Suppressor macrophage treated with lipopolysaccharide for 4 hours (primary cell): ENCODE measurements at regions not wholly inside any gene's neighbourhood (a gene's known extent, or its start where the extent isn't known, plus 50 kb on each side); places are given as distances from the start of the nearest gene placed in this dataset.
A peak's percentile ranks its signal among the peaks of the same experiment; 100 is the strongest.

ENCODE experiments used
- DNase-seq: peaks from one replicate; pipeline ENCODE4 v3.0.0-alpha.2; 2020

GRCh38 chr2:156647377-156648010, 211.3 kb downstream of the GPD2 start:
- no peak for DNase-seq

DNA sequence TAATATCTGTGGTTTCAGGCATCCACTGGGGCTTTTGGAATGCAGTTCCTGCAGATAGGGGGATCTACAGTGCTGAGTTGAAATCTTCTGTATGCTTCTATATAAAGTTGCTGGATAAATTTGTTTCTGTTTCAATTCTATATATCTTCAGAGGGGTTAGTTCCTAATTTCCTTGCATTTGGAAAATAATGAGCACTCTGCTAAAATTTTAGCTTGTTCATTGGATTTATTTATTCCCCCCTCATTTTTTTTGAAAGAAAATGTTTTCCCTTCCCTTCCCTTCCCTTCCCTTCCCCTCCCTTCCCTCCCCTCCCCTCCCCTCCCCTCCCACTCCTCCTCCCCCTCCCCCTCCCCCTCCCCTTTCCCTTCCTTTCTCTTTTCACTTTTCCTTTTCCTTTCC, 212.3 kb downstream of the GPD2 start:
- DNase-seq: no peak

DNA sequence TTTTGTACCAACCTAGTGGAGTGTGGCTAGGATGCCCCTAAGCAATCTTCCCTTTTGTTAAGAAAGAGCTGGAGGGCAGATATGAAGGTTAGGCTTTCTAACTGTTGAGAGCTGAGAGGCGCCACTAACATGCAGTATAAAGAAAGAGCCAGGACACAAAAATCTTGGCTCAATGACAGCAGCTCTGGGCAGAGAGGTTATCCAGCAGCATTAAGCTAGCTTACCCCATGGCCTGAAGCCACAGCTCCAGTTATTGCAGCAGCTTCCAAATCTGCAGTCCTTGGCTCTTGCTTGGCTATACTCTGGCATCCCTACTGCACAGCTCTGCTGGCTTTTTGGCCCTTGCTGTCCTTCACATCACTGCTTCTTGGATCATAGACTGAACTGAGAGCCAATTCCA, 213.4 kb downstream of the GPD2 start:
- DNase-seq: no peak

GRCh38 chr2:156652691-156653090, 216.5 kb downstream of the GPD2 start:
- no peak for DNase-seq

DNA sequence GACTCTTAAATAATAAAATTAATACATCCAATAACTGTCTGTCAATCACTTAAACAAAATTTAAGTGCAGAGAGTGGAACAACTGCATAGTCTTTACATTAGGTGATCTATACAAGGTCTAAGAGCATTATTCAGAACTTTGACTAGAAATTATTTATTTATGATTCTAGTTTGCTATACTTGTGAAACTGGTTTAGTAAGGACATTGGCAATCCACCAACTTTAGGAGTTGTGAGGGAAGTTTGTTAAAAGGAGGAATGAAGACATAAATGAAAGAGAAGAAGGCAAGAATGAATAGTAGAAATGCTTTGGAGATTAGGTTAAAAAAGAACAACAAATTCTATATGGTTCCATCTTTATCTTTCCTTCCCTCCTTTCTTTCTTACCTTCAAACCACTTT, 217.5 kb downstream of the GPD2 start:
- no peak for DNase-seq

DNA sequence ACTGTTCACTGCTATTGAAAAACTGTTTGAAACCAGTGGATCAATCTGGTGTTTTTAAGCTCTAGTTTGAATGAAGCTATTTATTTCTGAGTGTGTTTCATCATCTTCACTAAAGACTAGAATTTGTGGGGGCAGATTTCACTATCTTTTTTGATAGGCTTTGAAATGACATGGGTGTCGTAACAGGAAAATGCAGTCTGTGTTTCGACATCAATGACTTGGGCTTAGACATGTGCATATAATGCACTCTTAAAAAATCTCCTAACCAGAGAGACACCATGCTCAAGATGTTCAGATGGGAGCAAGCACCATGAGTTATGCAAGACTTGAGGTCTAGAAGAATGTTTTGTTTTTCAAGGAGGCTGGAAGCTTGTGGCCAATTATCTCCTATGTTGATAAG, 221.6 kb downstream of the GPD2 start:
- DNase-seq: peak; percentile 29

GRCh38 chr2:156659694-156660093, 223.5 kb downstream of the GPD2 start:
- no peak for DNase-seq

GRCh38 chr2:156663757-156664409, 227.7 kb downstream of the GPD2 start:
- no peak for DNase-seq

DNA sequence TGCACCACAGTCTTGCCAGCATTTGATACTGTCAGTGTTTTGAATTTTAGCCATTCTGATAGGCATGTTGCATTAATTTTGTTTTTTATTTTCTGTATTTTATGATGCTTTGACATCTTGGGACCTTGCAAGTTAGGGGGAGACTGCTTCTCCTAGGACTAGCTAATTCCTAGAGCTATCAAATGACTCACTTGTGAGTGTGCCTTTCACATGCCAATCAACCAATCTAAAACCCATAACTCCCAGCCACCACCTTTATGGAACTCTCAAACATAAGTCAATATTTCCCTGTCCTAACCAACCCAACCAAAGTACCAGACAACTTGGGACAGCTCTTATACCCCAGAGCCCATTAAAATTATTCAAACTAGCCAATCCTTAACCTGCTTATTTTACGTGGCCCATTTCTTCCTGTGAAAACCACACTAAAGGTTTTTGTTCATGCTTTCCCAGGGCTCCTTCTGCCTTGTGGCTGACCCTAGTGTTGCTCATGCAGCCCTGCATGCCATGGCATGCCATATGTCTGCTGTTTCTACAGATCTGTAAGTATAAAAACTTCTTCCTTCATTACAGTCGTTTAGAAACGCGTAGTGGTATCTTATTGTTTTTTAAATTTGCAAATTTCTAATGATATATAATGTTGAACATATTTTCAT, 230.1 kb downstream of the GPD2 start:
- DNase-seq: no peak

DNA sequence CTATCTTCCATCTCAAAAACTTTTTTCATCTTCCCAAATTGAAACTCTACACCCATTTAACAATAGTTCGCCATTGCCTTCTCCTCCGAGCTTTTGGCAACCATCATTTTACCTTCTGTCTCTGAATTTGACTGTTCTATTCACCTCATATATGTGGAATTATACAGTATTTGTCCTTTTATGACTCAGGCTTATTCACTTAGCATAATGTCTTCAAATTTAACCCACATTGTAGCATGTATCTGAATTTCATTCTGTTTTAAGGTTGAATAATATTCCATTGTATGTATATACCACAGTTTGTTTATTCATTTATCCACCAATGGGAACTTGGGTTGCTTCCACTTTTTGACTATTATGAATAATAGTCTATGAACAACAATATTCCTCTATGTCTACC, 233.9 kb downstream of the GPD2 start:
- DNase-seq: no peak

DNA sequence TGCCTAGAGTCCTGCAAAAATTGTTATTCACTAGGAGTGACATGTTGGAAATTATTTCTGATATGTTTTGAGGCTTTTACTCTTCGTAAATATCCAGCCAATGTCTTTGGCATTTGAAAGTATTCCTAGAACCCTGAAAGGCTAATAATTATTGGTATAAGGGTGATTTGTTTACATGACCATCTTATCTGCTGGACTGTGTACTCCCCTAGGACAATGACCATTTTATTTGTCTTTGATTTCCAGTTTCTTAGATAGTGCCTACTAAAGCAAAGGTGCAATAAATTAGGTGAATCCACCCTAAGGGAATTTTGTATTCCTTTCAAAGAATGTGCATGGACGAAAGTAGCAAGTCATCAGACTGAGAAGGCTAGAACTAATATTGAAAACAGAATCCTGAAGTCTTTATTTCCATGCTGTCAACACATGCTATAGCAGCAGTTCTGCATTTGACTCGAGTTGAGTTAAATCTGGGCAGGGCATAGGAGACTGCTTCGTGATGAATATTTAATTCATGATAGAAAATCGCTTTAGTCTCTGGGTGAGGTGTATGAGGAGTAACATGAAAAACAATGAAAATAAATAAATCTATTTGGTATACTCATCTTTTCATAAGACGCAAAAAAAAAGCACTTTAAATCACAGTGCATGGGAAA, 235.7 kb downstream of the GPD2 start:
- no peak for DNase-seq

DNA sequence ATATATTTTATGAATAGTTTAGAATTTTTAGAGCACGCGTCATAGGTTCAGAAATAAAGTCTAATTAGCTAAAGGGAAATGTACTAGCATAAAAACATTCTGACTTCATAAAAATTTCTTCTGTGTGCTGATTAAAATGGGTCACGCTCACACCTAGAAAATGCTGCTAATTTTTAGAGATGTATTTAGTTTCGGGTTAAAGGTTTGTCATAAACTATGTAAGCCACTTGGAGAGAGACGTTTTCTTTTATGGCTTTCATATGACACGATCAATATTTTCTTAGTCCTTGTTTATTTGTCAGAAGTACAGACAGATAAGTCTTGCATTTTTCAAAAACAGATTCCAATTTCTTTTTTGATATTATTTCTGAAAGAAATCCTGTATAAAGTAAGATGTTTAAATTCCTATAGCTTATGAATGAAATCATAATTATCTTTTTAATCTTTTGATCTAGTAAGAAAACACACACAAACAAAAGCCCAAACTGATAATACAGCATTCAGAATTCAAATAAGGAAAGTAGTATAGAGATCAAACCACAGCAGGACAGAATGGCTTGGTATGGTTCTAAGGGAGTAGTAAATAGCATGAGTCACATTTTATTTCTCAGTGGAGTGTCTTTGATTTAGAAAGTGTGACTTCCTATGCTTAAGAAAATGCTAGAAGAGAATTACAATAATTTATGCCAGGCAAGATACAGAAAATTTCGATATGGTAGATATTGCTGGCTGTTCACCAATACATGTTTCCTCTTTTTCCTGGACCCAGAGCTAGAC, 236.6 kb downstream of the GPD2 start:
- no peak for DNase-seq

DNA sequence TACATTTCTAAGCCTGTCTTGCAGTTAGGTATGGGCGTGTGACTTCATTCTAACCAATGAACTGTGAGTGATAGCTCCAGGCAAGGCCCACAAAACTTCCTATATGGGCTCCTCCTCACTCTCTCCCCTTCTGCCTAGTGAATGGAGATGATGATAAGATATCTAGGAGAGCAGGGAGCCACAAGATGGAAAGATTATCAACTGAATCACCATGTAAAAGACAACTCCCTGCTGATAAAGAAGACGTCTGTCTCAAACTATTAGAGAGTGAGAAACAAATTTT, 237.1 kb downstream of the GPD2 start:
- DNase-seq: no peak

GRCh38 chr2:156673981-156674380, 237.8 kb downstream of the GPD2 start:
- DNase-seq: no peak

- DNase-seq: no peak
These were observed 239.7 kb downstream of the GPD2 start for GRCh38 chr2:156675896-156676295.

- DNase-seq: no peak
These were observed 243.6 kb downstream of the GPD2 start for GRCh38 chr2:156679820-156680219.

- no peak for DNase-seq
These were observed 244.1 kb downstream of the GPD2 start for GRCh38 chr2:156680266-156680665.

- DNase-seq: no peak
These were observed 250.9 kb downstream of the GPD2 start for GRCh38 chr2:156687126-156687525.

GRCh38 chr2:156687715-156688114, 251.5 kb downstream of the GPD2 start:
- no peak for DNase-seq

- no peak for DNase-seq
These were observed 253.8 kb downstream of the GPD2 start for GRCh38 chr2:156689939-156690338.

DNA sequence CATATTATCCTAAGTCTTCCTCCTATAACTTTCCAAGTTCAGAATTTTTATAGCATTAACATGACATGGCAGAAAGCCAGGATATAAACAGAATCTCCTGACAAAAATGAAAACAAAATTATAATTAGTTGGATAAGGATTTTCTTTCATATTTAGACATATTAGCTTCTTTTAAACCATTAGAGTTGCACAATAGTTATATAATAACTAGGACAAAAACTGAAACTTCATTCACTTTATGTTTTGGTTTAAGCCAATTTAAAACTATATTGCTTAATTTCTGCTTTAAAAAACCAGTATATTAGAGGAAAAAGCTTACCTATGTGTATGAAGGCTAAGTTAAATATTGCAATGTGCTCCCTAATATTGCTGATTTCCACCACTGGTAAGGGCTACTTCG, 254.8 kb downstream of the GPD2 start:
- DNase-seq: no peak

GRCh38 chr2:156695020-156695419, 258.8 kb downstream of the GPD2 start:
- DNase-seq: no peak

DNA sequence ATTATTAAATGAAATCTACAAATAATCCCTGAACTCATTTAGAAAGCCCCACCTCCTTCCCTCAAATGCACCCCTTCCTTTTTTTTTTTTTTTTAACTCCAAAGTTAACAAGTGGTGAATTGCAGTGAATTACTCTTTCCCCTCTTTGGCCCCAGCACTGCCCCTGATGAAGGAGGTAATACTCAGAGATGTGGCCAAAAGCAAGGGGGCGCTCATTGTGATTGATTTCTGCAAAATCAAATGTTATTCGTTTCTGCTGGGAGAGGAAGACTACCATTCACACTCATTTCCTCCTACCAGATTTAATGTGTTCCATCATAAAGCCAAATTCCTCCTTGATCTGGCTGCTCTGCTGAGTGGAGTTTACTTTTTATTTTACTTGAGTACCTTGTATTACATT, 259.4 kb downstream of the GPD2 start:
- DNase-seq: no peak

DNA sequence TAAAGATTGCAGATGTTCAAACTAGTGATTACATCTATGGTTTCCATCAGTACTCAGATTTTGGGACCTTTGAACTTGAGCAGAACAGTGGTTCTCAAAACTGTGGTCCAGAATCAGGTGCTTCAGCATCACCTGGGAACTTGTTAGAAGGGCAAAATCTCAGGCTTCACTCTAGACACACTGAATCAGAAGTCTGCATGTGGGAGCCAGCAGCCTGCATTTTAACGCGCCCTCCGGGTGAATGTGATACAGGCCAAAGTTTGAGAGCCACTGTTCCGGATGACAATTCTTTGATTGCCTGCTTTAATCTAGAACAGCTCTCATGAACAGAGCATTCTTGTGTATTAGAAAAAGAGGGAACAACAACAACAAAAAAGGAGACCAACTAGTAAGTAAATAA, 261.7 kb downstream of the GPD2 start:
- DNase-seq: no peak
